ENCODE measurements at regions not wholly inside any gene's neighbourhood (a gene's known extent, or its start where the extent isn't known, plus 50 kb on each side); places are given as distances from the start of the nearest gene placed in this dataset.

DNA sequence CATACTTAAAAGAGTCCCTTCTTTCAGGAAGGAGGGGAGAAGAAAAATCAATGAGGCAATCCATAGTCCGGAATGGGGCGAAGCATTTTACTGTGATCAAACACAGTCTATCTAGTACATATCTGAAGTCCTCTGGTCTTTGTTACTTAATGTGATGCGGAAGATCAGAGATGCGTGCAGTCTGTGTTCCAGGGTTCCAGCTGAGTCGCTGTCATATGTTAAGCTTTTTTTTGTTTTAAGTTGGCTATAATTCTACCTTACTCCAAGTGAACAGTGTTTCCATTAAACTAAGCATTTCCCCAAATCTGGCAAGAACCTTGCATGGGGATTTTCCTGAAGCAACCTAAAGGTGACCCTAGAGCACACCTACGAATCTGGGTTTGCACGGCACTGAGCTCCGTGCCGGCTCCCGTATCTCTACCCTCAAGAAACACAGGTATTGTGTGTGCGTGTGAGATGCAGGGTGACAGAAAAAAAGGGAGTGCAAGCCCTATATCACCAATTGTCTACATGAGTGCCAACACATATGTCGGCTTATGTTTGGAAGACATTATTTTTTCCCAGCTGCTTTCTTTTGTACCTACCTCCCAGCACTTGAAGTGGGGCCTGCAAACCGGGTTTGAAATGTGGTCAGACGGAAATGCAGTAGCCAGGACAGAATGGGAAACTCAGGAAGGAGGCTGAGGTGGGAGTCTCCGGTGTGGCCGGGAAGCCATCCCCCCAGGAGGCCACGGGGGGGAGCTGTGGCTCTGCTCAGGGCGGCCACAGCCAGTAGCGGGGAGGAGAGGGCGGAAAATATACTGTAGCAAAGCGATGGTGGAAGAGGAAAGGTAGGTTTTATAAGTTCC is 435.8 kb upstream of the MGMT start:
- intact Hi-C loops (cut with micrococcal nuclease), result loop anchor here (1.0 to 10.0 kb wide), 4 partner anchors 301 to 1144 kb away; no protein-coding TSS in a partner anchor

DNA sequence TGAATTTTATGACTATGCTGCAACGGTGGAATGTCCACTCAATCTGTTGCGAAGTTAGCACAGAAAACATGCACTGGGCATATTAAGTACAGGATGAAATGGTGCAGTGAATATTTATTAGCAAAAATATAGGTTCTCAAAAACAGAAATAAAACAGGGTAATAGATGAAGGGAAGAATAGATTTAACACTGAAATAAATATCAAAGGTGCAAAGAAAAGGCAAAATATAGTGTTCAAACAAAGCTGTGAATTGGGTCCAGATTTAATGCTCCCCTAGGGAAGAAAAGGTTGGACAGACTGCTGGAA is 435.2 kb upstream of the MGMT start:
- intact Hi-C loops (cut with micrococcal nuclease), result loop anchor here (1.0 to 10.0 kb wide), 4 partner anchors 301 to 1143 kb away; no protein-coding TSS in a partner anchor

GRCh38 chr10:129032372-129033313 is 434.4 kb upstream of the MGMT start:
- intact Hi-C loops (cut with micrococcal nuclease), result loop anchor here (5.0 to 10.0 kb wide), 3 partner anchors 935 to 1142 kb away; no protein-coding TSS in a partner anchor

DNA sequence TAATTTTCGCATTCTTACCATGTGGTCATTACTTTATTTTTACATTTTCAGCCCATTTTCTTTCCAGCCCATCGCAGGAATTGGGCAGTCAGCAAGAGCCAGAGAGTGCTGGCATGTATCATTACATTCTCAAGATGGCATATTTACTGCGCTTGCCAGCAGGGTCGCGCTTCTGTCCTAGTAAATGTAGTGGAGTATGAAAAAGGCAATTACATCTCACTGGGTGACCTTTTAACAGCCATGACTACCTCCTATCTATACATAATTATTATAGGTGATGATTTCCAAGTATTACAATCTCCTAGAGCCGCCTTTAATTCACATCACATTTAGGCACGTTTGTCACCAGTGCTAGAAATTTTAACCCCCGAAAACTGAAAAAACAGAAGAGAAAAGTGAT is 433.7 kb upstream of the MGMT start:
- intact Hi-C loops (cut with micrococcal nuclease), result loop anchor here (5.0 to 10.0 kb wide), 3 partner anchors 934 to 1141 kb away; no protein-coding TSS in a partner anchor

DNA sequence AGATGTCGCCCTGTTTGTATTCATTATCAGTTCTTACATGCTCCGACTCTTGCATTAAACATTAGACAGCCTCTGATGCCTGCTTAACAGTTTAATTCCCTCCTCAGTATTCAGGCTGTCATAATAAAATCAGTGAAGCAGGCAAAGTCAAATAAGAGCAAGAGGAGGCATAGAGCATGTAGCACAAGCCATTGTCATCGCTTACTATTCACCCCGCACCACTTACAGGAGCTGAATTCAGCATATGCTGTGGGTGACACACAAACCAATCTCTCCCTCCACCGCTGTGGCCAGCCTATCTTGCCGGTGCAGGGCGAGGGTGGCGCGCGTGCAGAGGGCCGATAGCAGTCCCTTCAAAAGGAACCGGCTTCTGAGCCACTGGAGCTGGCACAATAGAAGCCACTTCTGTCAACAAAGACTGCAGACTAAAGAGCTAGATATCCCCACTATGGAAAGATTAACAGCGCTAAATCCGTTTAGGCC is 433.2 kb upstream of the MGMT start:
- intact Hi-C loops (cut with micrococcal nuclease), result loop anchor here (2.0 to 10.0 kb wide), 5 partner anchors 433 to 1141 kb away; partner anchors contain the start of genes GLRX3 and MGMT

DNA sequence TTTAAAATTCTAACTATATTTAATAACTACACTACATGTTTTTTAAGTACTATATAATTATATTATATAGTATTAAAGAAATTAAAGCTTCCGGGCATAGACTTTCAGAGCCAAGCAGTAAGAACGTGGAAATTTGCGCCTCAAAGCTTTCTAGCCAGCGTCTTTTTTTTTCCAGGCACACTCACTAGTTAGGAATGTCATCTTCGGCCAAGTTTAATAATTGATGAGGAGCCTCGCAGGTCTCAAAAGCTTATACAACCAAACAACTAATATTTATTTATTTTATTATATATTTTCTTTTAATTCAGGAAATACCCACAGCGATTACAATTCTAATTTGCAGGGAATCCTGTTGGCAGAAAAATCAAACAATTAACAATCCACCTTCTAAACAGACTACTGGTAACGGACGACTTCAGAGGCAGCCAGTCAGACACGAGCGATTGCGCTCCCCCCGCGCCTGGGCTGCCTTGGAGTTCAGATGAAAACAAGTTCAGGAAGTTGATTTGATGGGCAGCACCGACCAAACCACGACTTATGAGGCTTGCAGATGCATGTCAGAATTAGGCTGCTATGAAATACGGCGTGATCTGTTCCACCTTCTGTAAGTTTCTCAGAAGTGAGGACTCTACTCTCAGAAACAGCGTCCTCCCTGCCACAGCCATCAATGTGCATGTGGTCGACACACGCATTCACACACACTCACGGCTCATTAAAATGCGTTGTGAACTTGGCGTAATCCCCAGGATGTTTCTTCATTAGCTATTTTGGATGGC is 431.8 kb upstream of the MGMT start:
- intact Hi-C loops (cut with micrococcal nuclease), result loop anchor here (1.0 to 10.0 kb wide), 5 partner anchors 70 to 1140 kb away; partner anchors contain the start of genes C10orf143, GLRX3 and MGMT

DNA sequence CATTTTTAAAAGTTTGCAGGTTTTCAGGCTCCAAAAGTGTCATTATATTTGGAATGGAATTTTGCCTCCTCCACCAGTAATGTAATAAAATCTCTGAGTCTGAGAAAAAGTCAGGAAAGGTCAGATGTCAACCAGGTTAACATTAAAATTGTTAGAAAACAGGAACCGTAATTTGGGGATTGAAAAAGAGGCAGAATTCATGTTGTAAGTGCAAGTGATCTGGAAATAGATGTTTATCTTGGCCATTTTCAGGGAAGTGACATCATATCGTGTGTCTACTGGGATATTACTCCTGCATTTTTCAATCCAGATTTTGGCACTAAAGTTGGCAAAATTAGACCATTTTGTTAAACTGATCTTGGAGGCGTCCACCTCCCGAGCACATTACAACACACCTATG is 428.5 kb upstream of the MGMT start:
- intact Hi-C loops (cut with micrococcal nuclease), result loop anchor here (5.0 to 10.0 kb wide), 2 partner anchors 1074 to 1136 kb away; partner anchors contain the start of gene C10orf143

GRCh38 chr10:129039406-129040370 is 427.4 kb upstream of the MGMT start:
- intact Hi-C loops (cut with micrococcal nuclease), result loop anchor here (5.0 to 10.0 kb wide), 2 partner anchors 1073 to 1135 kb away; partner anchors contain the start of gene C10orf143

DNA sequence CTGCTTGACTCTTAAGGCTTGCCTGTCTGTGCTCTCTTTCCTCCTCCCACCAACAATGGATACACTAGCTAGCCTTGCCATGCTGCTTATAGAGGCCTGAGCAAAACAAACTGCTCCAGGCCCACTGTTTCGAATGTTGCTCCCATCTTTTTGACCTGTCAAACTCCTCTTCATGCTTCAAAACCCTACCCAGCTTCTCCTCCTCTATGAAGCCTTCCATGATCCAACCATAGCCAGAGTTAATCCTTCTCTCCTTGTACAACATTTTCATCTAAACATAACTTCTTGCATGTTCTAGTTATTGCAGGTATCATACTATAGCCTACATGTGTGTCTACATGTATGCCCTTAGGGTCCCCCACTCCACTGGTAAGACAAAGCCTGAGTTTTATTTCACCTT is 426.7 kb upstream of the MGMT start:
- intact Hi-C loops (cut with micrococcal nuclease), result no loop called here

DNA sequence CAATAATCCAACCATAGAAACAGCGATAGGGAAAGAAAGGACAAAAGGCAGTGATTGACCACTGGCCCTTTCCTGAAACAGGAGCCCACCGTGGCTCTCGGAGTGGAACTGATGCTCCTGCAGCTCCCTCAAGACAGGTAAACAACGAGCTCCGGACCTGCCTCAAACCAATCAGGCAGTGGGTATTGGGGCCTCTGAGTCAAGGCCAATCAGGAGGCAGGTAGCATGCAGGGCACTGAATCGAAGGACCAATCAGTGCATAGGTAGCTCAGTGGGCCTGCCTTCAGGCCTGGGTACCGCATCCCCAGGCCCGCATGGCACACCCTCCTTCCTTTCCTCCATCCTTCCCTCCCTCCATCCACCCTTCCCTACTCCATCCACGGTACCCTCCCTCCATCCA is 425.1 kb upstream of the MGMT start:
- intact Hi-C loops (cut with micrococcal nuclease), result no loop called here

- intact Hi-C loops (cut with micrococcal nuclease), result no loop called here
Measured at GRCh38 chr10:129042776-129043595, 424.1 kb upstream of the MGMT start.

- intact Hi-C loops (cut with micrococcal nuclease), result no loop called here
Measured at GRCh38 chr10:129043691-129044090, 423.4 kb upstream of the MGMT start.

GRCh38 chr10:129045599-129045998 is 421.4 kb upstream of the MGMT start:
- intact Hi-C loops (cut with micrococcal nuclease), result no loop called here

GRCh38 chr10:129046065-129046681 is 420.9 kb upstream of the MGMT start:
- intact Hi-C loops (cut with micrococcal nuclease), result no loop called here

- intact Hi-C loops (cut with micrococcal nuclease), result no loop called here
Measured at GRCh38 chr10:129046962-129047361, 420.1 kb upstream of the MGMT start.

DNA sequence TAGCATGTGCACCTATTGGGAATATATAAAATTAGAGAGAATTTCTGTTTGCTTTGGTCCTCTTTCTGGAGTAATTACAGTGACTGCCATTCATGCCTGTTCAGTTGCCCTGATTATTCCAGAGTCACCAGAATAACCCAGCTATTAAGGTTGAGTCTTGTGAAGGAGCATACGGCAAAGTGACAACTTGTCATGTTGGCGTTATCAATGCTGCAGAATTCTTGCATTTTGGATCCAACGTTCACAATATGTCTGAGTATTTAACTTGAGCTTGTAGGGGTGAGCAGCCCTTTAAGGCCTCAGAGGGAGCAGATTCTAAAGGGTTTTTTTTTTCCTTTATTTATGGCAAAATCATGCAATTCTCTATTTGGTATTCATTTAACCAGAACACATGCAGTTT is 419.4 kb upstream of the MGMT start:
- intact Hi-C loops (cut with micrococcal nuclease), result no loop called here

DNA sequence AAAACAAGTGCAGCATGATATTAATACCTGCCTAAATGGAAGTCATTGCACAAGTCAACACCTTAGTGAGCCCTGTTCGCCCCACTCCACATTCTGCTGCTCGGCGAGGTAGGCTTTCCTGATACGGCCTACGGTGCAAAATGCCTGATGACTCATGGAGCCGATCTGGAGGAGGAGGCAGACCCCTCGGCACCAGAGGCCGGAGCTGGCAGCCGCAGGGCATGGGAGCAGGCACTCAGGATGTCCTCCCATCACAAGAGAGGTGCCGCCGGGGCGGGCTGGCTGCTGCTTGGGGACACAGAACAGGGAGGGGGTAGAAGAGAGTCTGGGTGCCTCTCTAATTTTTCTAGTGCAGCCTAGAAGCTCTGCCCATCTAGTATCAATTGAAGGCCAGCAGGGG is 418.5 kb upstream of the MGMT start:
- intact Hi-C loops (cut with micrococcal nuclease), result no loop called here

DNA sequence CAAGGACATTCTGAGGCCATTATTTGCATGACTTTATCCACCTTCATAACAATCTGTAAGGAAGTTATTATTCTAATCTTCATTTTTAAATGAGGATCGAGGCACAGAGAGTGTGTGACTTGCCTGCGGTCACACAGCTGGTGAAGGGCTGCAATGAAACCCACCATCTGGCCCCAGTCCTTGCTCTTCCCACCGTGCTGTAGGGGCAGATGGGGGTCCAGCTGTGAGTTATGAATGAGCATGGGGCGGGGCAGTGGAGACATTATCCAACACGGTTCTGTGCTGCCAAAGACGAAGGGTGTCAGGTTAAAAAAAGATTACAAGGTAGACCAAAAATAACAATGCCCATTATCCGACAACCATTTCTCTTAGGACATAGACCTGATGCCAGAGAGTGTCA is 417.5 kb upstream of the MGMT start:
- intact Hi-C loops (cut with micrococcal nuclease), result no loop called here
